NCI-H2196 (cell line): ENCODE measurements at regions not wholly inside any gene's neighbourhood (a gene's known extent, or its start where the extent isn't known, plus 50 kb on each side); places are given as distances from the start of the nearest gene placed in this dataset.

Source experiments
- DNase-seq: peaks from one replicate; lab custom pipeline; 2025; ENCODE audit not compliant: unreplicated experiment; lab: John Stamatoyannopoulos, UW

GRCh38 chr6:53216301-53216700, 67.7 kb upstream of the GCM1 start:
- no peak for DNase-seq

- no peak for DNase-seq
Measured at GRCh38 chr6:53214172-53214571, 65.5 kb upstream of the GCM1 start.

- no peak for DNase-seq
Measured at GRCh38 chr6:53210811-53211210, 62.2 kb upstream of the GCM1 start.

- no peak for DNase-seq
Measured at GRCh38 chr6:53209681-53210080, 61.0 kb upstream of the GCM1 start.

GRCh38 chr6:53205778-53206177, 57.1 kb upstream of the GCM1 start:
- DNase-seq = no peak

GRCh38 chr6:53203483-53203882, 54.8 kb upstream of the GCM1 start:
- DNase-seq = peak; percentile 17

- no peak for DNase-seq
Measured at GRCh38 chr6:53202052-53202451, 53.4 kb upstream of the GCM1 start.

GRCh38 chr6:53201270-53201669, 52.6 kb upstream of the GCM1 start:
- DNase-seq = no peak

- no peak for DNase-seq
Measured at GRCh38 chr6:53199765-53200164, 51.1 kb upstream of the GCM1 start.

GRCh38 chr6:53199156-53199555, 50.5 kb upstream of the GCM1 start:
- DNase-seq = no peak
